ENCODE measurements at regions not wholly inside any gene's neighbourhood (a gene's known extent, or its start where the extent isn't known, plus 50 kb on each side); places are given as distances from the start of the nearest gene placed in this dataset.
"Not testable (repeated sequence)": the region's sequence is repeated elsewhere in the genome, so short reads cannot be mapped to it uniquely, and the experiment has no call there.

DNA sequence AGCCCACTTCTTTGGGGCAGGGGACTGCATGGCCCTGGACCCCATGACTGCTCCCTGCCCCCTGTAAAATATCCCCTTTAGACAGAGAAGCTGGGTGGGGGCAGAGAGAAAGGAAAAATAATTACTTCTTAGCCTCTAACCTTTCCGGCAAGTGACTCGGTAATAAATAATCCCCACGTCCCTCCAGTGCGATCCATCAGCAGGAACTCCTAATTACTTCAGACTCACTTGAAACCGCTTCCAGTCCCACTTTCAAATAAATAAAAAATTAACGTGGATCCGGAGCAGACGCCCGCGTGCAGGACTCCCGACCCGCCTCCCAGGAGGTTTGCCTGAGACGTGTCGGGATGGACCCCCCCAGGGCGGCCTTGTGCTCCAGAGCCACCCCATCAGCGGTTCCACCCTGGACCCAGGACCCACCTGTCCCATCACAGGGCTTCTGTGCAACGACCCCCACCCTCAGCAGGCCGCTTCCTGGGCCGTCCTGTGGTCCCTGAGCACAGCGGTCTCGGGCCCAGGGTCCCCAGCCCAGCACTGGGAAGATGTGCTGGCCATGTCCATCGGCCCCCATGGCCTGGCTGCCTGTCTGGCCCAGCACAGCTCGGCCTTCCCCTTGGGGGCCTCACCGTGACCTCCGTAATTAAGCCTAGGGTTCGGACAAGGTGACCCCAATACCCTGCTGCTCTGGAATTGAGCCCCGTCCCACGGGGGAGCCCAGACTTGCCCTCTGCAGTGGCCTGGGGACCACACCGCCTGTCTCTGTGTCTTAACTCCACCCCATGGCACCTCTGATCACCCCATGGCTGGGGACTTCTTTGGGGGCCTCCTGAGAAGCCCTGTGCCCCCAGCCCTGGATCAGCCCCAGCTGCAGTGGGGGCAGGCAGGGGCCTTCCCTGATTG is 108.0 kb downstream of the UNCX start:
- no peak for DNase-seq (ENCODE audit: low read depth in 4 of 4, low spot score in 3 of 4)

DNA sequence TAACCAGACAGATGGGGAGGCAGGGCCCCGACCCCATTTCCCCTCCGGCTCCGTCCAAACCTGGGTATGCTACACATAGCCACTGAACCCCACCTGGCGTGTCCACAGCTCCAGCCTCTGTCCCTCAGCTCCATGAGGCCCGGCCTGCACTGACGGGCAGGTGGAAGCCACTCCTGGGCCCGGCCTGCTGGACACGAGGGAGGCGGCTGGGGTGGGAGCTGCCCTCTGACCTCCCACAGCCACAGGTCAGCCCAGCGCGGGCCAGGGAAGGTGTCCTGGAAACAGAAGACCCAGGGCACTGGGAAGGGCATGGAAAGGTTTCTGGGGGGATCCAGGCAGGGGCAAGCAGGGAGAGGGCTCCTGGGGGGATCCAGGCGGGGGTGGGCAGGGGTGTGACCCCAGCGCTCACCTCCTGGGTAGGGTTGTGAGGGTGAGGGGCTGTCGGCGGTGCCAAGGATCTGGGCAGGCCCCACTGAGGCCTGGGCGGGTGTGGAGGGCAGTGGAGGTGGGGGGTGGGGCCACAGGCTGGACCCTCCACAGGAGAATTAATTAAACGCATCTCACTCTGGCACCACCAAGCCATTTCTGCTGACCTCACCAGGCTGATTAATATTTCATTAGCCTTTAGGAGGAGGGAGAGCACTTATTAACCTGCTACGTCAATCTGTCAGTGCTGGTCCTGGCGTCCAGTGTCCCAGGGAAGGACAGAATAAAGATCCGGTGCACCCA is 108.9 kb downstream of the UNCX start:
- no peak for DNase-seq (ENCODE audit: low read depth in 4 of 4, low spot score in 3 of 4)

DNA sequence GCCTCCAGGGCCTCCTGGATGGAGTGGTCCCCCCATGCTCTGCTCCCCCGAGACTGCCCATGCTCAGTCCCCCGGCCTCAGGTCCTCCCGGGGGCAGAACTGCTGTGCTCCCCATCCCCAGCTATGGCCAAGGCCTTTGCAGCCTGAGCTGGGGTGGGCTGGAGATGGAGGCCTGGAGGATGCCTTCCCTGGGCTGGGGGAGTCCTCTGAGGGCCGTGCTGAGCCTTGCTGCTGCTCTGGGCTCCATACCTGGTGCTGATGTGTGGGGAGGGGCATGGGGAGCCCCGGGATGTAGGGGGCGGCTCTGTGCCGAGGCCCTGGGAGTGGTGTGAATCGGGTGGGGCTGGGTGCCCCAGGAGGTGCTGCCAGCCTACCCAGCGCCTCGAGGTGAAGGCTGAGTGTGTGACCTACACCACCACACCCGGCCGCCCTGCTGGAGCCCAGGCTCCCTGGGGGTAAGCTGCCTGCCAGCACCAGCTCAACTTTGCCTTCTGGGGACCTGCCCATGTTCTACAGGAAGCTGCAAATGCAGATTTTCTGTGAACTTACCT is 109.5 kb downstream of the UNCX start:
- DNase-seq (ENCODE audit: low read depth in 4 of 4, low spot score in 3 of 4): no peak

DNA sequence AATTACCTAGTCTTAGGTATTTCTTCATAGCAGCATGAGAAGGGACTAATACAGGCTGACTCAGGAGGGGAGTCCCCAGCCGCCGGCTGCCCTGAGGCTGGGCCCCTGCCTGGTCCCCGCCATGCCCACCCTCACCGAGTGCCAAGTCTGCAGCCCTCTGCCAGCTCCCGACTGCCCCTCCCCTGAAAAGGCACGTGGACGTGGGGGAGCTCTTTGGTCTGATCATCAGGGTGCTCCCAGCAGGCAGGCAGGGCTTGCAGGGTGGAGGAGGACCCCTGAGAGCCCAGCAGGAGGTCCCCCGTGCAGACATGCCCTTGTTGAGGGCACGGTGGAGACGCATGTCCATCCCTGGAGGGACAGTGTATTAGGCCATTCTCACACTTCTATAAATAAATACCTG is 110.9 kb downstream of the UNCX start:
- DNase-seq (ENCODE audit: low read depth in 4 of 4, low spot score in 3 of 4): no peak

DNA sequence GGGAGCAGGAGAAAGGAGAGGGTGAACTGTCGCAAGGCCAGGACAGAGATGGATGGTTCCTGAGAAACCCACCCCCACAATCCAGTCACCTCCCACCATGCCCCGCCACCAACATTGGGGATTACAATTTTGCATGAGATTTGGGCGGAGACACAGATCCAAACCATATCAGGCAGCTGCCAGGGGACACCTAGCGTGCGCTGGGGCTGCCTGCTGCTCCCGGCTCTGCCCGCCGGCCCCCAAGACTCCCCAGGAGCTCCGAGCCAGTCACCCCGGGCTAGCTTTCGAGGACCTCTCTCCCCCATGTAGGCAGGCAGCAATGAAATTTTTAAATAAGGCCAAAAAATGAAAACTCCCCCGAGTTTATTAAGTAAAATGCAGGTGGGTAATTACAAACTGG is 111.7 kb downstream of the UNCX start:
- DNase-seq (ENCODE audit: low read depth in 4 of 4, low spot score in 3 of 4): no peak

DNA sequence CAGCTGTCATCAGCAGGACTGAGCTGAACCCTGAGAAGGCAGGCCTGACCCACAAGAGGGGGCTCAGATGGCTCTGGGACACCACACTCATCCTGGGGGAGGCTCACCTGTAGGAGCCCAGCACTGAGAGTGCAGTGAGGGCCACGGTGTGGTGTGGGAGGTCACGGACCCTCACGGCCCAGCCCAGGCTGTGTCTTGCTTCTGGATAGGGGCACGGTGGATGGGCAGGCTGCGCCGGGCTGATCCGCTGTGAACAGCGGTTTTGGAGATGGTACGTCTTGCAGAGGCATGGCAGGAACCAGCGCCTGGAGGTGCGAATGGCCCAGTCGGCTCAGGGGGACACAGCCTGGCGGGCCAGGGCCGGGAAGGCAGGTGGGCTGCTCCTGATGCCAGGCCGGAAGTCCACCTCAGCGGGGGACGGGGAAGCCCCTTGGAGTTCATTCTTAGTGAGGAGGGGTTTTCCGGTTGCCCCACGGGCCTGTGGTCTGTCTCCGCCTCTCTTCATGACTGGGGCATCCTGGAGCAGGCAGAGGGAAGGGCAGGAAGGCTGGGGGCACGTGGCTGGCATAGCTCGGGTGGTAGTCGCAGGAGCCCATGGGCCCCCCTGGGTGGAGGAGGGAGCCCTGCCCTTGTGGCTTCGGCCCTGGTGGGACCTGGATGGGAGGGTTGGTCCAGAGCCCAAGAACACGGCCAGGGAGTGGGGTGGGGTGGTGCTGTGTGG is 112.5 kb downstream of the UNCX start:
- no peak for DNase-seq (ENCODE audit: low read depth in 4 of 4, low spot score in 3 of 4)

DNA sequence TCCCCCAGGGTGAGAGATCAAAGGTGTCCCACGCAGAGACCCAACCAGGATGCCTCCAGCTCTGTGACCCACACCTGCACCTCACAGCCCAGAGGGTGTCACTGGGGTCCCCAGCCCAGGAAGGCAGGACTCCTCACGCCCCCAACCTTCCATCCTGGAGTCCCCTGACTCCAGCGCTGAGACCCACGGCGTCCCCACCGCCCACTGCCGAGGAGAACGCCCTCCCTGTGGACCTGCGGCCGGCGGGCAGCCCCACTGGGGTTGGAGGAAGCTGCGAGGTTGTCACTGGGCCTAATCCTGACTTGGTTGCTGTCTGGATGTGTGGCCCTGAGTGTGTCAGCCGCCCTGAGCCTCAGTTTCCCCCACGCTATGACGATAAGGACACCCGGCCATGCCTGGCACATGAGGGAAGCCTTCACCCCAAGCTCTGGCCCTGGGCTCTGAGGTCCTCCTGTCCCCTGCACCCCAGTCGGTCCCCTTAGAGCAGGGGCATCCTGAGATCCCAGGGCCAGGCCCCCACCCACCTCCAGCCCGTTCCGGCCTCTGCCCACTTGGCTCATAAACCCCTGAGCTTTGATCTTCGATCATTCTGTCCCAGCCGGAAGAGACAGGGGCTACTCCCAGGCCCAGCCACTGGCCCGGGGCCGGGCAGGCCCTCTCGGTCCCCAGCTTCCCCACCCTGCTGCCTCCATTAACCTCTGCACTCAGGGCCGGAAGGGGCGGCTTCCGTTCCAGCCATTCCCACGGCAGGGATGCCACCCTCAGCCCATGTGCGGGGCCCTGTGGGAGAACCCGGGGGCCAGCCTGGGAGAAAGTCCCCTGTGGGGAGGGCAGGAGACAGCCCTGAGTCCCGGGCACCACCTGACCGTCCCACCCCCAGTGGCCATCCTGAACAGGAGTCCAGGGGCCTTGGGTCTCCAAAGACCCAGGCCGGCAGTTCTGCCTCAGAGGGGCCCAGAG is 113.2 kb downstream of the MICALL2 start:
- no peak for DNase-seq (ENCODE audit: low read depth in 4 of 4, low spot score in 3 of 4)

DNA sequence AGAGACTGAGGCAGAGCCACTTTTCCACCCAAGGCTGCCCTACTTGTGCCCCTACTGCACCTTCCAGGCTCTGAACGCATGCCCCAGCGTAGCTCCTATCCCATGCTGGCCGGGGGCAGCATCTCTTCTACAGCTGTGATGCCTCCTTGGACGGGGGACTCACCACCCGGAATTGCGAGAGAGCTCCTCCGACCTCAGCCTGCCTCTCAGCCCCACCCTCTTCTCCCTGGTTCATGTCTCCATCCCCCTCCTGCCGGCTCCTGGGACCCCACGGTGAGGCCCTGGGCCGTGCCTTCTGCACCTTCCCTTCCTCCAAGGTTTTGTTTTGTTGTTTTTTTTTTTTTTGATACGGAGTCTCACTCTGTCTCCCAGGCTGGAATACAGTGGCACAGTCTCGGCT is 112.4 kb downstream of the MICALL2 start:
- DNase-seq (ENCODE audit: low read depth in 4 of 4, low spot score in 3 of 4): no peak

DNA sequence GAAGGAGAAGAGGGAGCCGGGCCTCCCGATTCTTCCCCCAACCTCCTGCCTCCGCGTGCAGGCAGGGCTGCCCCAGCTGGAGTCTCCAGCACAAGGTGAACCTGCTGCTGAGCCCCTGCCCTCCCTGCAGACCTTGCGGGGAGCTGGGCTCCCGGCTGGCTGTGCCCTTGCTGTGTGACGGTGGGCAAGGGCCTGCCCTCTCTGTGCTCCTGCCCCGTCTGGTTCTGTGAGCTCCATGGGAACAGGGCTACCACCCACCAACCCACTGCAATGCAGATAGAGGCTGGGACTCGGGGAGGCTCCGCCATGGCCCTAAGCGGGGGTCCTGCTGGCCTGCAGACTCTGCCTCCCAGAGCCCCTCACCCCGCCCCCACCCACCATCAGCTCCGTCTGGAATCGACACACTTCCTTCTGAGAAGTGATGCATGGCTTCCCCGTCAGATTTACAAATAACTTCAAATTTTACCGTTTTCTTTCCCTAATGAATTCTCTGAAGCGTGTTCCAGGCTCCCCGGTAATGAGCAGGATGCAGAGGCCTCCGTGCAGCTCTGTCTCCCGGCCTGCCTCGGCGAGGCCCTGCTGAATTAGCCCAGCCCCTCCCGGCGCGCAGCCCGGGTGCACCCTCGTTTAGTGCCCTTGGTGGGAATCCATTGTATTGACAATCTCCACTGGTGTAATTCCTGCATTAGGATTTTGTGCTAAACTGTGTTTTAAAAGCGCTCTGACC is 111.0 kb downstream of the MICALL2 start:
- no peak for DNase-seq (ENCODE audit: low read depth in 4 of 4, low spot score in 3 of 4)

DNA sequence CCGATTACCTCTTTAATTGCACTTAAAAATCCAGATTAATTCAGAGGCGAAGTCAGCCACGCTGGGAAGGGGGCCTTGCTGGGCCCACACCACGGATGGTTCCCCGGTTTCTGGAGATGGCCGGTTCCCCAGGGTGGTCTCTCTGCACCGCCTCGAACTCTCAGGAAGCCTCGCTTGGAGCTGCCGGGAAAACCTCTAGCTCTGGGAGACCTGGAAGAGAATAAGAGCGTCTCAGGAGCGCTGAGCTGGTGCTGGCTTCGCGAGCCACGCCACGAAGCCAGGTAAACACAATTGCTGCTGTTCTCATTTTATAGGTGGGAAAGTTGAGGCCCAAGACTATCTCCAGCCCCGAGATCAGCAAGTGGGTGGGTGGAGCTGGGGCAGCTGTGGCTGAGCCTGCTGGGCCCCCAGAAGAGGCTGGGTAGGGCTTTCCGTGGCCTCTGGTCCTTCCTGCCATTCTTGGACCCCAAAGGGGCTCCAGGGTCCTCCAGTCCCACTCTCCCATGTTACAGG is 110.4 kb downstream of the MICALL2 start:
- DNase-seq (ENCODE audit: low read depth in 4 of 4, low spot score in 3 of 4): no peak

DNA sequence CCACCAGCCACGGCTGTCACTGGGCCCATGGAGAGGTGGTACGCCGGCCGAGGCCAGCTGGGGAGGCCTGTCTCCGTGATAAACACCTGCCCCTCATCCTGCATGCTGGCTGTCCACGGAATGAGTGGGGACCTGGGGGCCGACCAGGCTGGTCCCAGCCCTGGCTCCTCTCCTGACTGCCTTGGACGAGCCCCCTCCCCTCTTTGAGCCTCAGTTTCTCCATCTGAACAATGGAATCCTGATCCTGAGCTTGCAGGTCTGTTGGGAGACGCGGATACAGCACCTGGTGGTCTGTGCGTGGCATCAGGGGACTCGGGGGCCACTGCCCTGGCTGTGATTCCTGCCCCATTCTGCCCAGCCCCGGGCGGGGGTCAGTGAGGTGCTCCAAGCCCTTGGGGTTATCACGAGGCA is 109.9 kb downstream of the MICALL2 start:
- no peak for DNase-seq (ENCODE audit: low read depth in 4 of 4, low spot score in 3 of 4)

DNA sequence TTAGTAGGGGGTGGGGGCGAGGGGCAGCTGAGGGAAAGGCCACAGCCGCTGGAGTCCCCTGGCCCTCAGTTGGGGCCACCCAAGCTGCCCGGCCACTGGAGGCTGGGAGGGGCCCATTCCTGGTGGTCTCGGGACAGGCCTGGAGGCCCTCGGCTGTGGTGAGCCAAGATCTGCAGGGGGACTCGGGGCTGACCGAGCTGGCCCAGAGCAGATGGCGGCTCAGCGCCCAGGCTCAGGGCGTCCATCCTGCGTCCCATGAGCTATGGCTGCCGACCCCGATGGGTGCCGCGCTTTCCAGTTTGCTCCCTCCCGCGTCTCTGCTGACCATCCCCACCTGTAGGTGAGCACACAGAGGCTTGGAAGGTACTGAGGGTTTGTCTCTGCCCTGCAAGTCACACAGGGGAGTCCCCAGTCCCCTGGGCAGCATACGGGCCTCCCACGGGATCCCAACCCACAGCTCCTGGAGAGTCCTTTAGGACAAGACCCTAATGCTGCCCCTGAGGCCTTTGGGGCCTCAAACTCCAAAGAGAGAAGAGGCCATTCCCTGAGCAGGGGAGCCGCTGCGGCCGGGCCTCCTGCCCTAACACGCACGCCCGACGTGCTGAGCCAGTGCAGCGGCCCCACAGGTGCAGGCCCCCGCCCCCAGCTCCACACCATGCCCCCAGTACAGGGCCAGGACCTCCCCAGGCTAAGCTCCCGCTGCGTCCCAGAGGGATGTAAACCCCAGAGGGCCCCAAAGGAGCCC is 107.2 kb downstream of the MICALL2 start:
- no peak for DNase-seq (ENCODE audit: low read depth in 4 of 4, low spot score in 3 of 4)

DNA sequence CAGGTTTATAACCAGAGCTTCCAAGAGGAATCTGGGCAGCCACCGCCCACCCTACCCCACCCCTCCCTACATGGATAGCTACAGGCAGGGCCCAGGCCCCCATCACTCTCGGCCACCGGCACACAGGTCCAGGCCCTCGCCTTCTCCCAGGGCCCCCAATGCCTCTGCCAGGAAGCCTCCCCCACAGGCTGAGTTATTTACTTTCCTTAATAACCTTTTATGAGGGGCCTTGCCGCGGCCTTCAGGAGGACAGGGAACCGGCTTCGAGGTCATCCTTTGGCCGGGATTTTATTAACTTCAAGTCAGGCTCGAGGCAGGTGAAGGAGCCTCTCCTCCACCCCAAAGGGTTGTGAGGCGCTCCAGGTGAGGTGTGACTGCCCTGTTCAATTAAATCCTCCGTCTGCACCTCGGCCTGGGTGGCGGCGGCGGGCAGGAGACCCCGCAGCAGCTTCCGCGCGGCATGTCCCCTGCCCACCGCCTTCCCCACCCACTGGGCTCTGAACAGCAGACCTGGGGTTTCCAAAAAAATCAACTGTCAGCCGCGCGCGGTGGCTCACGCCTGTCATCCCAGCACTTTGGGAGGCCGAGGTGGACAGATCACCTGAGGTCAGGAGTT is 106.5 kb downstream of the MICALL2 start:
- DNase-seq (ENCODE audit: low read depth in 4 of 4, low spot score in 3 of 4): no peak

DNA sequence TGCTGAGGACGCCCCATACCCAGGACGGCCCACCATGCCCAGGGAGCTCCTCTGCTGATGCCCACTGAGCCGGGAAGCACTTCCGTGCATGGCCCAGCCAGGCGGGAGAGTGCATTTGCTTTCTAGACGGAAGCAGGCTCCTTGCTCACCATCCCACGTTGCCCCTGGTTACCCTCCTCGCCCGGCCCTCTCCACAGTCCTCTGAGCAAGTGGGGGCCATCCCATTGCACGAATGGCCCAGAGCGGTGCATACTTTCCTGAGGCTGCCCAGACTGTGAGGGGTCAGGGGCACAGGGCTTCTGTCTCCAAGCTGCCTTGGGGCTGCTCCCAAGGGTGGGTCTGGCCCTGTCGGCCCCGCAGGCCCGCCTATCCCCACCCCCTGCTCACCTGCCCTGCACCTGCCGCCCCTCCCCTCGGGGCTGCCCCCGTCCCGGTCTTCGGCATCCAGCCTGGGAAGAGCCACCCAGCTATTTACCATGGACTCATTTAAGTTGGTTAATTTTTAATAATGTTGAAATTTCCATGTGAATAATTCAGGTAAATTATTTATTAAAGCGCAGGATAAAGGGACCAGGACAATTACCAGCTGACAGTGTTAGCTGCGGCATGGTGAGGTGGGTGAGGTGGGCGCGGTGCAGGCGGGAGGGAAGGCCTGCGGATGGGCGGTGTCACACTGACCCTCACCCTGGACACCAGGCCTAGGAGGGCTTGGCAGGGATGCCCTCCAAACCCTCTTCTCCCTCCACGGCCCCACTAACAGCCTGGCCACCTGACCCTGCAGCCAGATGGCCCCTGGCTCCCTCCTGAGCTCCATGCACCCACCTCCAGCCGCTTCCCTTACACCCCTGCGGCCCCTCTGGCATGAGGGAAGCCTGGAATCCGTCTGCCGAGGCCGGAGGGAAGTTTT is 104.4 kb downstream of the MICALL2 start:
- DNase-seq (ENCODE audit: low read depth in 4 of 4, low spot score in 3 of 4): no peak

DNA sequence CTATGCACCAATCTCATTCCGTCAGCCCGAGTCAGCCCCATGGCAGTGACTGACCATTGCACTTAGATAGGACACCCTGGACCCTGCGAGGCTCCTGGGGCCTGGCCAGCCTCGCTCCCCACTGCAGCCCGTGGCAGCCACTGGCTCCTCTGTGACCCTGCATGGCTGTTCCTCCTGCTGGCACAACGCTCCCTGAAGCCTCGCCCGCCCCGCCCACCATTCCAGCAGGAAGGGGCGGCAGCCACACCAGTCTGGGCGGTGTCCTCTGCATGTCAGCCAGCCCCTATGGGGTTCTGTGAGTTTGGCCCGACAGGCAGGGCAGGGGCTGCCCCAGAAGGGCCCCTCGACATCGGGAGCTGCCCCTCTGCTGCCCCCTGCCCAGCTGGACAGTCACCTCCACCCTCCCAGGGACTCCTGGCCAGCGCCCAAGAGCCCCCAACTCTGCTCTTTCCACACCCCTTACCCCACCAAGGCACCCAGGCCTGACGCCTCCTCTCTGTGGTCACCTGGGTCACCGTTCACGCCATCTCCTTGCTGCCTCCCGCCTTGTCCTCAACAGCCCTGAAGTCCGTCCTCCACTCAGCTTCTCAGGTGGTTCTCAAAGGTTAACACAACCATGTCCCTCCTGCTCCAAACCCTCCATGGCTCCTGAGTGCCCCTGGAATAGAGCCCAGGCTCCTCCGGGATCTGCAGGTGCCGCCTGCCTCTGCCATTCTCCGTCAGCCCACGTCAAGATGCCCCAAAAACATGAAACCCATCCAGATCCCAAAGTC is 103.5 kb downstream of the MICALL2 start:
- DNase-seq (ENCODE audit: low read depth in 4 of 4, low spot score in 3 of 4): no peak

DNA sequence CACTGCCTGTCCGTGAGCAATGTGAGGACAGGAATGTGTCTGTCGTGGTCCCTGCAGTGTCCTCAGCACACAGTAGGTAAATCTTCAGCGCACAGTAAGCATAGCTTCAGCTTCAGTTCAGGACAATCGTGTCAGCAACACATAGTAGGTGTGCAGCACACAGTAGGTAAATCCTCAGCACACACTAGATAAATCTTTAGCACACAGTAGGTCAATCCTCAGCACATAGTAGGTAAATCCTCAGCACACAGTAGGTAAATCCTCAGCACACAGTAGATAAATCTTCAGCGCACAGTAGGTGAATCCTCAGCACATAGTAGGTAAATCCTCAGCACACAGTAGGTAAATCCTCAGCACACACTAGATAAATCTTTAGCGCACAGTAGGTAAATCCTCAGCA is 102.4 kb downstream of the MICALL2 start:
- not testable (repeated sequence) for DNase-seq (ENCODE audit: low read depth in 4 of 4, low spot score in 3 of 4)

Data from left renal pelvis (tissue), 4 donors.